OCI-LY7 (cell line): ENCODE measurements at regions not wholly inside any gene's neighbourhood (a gene's known extent, or its start where the extent isn't known, plus 50 kb on each side); places are given as distances from the start of the nearest gene placed in this dataset.

ENCODE experiments used
- BruUV-seq: library from RNA; stranded (reverse); fragments of 400-500 nt; replicated peaks from 2 replicates; lab custom pipeline; 2021; lab: Mats Ljungman, UMichigan
- CTCF ChIA-PET: fragments of 300-600 bp; sonication (Branson Sonifier 250); formaldehyde crosslinking; loops from one replicate; lab custom pipeline; 2022; ENCODE audit warnings: antibody characterized with exemption; ENCODE audit not compliant: unreplicated experiment; lab: Charles Lee
- POLR2A ChIA-PET: fragments of 300-600 bp; sonication (Branson Sonifier 250); formaldehyde crosslinking; loops from one replicate; lab custom pipeline; 2022; ENCODE audit warnings: antibody characterized with exemption; lab: Charles Lee
- DNase-seq: peaks from one replicate; pipeline ENCODE4 v3.0.0-alpha.2; 2015; ENCODE audit warnings: low spot score
- H2AFZ ChIP-seq: fragments of 200-600 bp; sonication (generic), shearing (Covaris generic); 2 replicates; pipeline ENCODE4 v1.6.1; 2014; ENCODE audit warnings: mild to moderate bottlenecking, antibody characterized with exemption, low read length, moderate library complexity
- H3K27ac ChIP-seq: fragments of 200-600 bp; sonication (generic); 2 replicates; pipeline ENCODE4 v1.5.1; 2014; ENCODE audit warnings: mixed run types, low read depth, mild to moderate bottlenecking, moderate library complexity, low read length, inconsistent platforms; ENCODE audit not compliant: poor library complexity, severe bottlenecking
- H3K36me3 ChIP-seq: fragments of 200-600 bp; sonication (generic); 2 replicates; pipeline ENCODE4 v1.6.1; 2014; ENCODE audit warnings: mild to moderate bottlenecking, antibody characterized with exemption, low read length, moderate library complexity, mixed read lengths; ENCODE audit not compliant: insufficient read depth
- H3K4me1 ChIP-seq: fragments of 200-600 bp; sonication (generic); 2 replicates; pipeline ENCODE4 v1.5.1; 2014; ENCODE audit warnings: mild to moderate bottlenecking, low read length; ENCODE audit not compliant: insufficient read depth, poor library complexity, severe bottlenecking
- H3K4me2 ChIP-seq: fragments of 200-600 bp; sonication (generic); 2 replicates; pipeline ENCODE4 v1.6.1; 2014; ENCODE audit warnings: mild to moderate bottlenecking, low read length
- H3K4me3 ChIP-seq: fragments of 200-600 bp; sonication (generic); 2 replicates; pipeline ENCODE4 v1.5.1; 2014; ENCODE audit warnings: mild to moderate bottlenecking, low read depth, low read length; ENCODE audit not compliant: poor library complexity, severe bottlenecking
- H3K79me2 ChIP-seq: fragments of 200-600 bp; sonication (generic); 2 replicates; pipeline ENCODE4 v1.6.1; 2016; ENCODE audit warnings: low read depth, mild to moderate bottlenecking, low read length, moderate library complexity, mixed read lengths; ENCODE audit not compliant: insufficient read depth
- H3K9me2 ChIP-seq: fragments of 200-600 bp; sonication (generic); 2 replicates; pipeline ENCODE4 v1.6.1; 2016; ENCODE audit warnings: mild to moderate bottlenecking, low read length, mixed read lengths; ENCODE audit not compliant: insufficient read depth
- H3K9me3 ChIP-seq: fragments of 200-600 bp; sonication (generic); 2 replicates; pipeline ENCODE4 v1.6.1; 2014; ENCODE audit warnings: mild to moderate bottlenecking, mixed run types, low read length, mixed read lengths
- H4K20me1 ChIP-seq: fragments of 200-600 bp; sonication (generic); 2 replicates; pipeline ENCODE4 v1.6.1; 2014; ENCODE audit warnings: mild to moderate bottlenecking, antibody characterized with exemption, low read length, moderate library complexity, mixed read lengths; ENCODE audit not compliant: insufficient read depth
- EZH2phosphoT487 ChIP-seq: fragments of 200-600 bp; sonication (generic); IDR thresholded peaks from 2 replicates; pipeline ENCODE4 v1.6.1; 2018; ENCODE audit warnings: low read depth, borderline replicate concordance, mild to moderate bottlenecking, mixed run types, antibody characterized with exemption, low read length, moderate library complexity, mixed read lengths
- intact Hi-C: fragments of 100-400 bp; cut with micrococcal nuclease; formaldehyde crosslinking; loops from one replicate; pipeline ENCODE4 v1.10.0; 2022; ENCODE audit not compliant: unreplicated experiment
- TF ChIP-seq, protein P1 (sequence below): fragments of 200-600 bp; sonication (generic); conservative IDR thresholded peaks from 2 replicates; pipeline ENCODE4 v1.5.1; 2014; ENCODE audit warnings: mild to moderate bottlenecking, antibody characterized with exemption, low read length, moderate library complexity, mixed read lengths

DNA sequence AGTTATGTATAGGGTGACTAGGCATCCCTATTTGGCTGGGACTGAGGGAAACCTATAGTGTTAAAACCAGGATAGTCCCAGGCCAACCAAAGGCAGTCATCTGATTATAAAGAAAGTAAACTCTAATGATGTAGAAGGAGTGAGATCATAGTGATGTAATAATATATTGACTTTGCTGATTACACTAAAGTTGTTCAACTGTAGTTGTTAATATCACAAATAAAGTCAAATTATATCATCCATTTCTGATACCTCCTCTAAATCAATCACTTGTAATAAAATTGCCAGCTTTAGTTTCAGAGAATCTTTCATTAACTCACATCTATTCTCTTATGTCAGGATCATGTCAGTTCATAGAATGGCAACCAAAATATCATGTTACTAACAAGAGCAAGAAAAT lies 98.6 kb downstream of the FOXB1 start:
- H3K79me2 ChIP-seq, result no peaks in the 10 kb centered on the region
- ChIA-PET POLR2A (no interaction called here), CTCF (no interaction called here)
- H3K4me2 ChIP-seq, result no peak overlapping the region
- no peak for DNase-seq
- H3K9me2 ChIP-seq, result no peaks in the 10 kb centered on the region
- H3K4me3 ChIP-seq, result no peak overlapping the region
- no peak overlapping the region for H2AFZ ChIP-seq
- H3K9me3 ChIP-seq, result no peaks in the 10 kb centered on the region
- no peaks in the 10 kb centered on the region for H3K36me3 ChIP-seq
- no peaks in the 10 kb centered on the region for H3K4me1 ChIP-seq
- BruUV-seq, result no TSS peak
- no peak overlapping the region for H3K27ac ChIP-seq
- H4K20me1 ChIP-seq, result no peaks in the 10 kb centered on the region
- TF ChIP-seq EZH2phosphoT487, result no peak
- TF ChIP-seq, protein P1, sequence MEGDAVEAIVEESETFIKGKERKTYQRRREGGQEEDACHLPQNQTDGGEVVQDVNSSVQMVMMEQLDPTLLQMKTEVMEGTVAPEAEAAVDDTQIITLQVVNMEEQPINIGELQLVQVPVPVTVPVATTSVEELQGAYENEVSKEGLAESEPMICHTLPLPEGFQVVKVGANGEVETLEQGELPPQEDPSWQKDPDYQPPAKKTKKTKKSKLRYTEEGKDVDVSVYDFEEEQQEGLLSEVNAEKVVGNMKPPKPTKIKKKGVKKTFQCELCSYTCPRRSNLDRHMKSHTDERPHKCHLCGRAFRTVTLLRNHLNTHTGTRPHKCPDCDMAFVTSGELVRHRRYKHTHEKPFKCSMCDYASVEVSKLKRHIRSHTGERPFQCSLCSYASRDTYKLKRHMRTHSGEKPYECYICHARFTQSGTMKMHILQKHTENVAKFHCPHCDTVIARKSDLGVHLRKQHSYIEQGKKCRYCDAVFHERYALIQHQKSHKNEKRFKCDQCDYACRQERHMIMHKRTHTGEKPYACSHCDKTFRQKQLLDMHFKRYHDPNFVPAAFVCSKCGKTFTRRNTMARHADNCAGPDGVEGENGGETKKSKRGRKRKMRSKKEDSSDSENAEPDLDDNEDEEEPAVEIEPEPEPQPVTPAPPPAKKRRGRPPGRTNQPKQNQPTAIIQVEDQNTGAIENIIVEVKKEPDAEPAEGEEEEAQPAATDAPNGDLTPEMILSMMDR, result no peak
- intact Hi-C loops, result loop anchor here (10.0 kb wide), 1 partner anchor 58 kb away; no protein-coding TSS in a partner anchor

DNA sequence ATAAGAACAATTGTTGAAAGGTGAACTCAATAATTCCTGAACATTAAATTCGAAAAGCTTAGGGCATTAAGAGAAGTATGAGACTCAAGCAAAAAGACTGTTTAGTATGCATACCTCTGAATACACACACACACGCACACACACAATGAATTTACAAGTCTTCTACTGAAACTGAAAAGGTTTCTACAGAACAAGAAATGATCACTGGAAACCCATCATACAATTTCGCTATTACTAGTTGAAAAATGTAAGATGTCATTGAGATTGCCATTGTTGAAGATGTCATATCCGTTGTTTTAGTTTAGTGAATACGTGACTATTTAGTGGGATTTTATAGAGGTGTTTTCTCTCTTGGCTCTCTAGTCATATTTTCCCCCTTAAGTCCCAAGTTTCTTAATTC lies 106.8 kb downstream of the FOXB1 start:
- POLR2A ChIA-PET, result no interaction called here
- Histone ChIP-seq H3K27ac (no peak overlapping the region), H3K4me3 (no peak overlapping the region), H3K36me3 (no peaks in the 10 kb centered on the region), H3K9me3 (no peaks in the 10 kb centered on the region), H4K20me1 (no peaks in the 10 kb centered on the region), H3K79me2 (no peaks in the 10 kb centered on the region), H3K4me2 (no peak overlapping the region), H3K9me2 (no peaks in the 10 kb centered on the region), H2AFZ (no peak overlapping the region), H3K4me1 (no peaks in the 10 kb centered on the region)
- no TSS peak for BruUV-seq
- no peak for TF ChIP-seq EZH2phosphoT487
- TF ChIP-seq, protein P1, result no peak
- no peak for DNase-seq
- intact Hi-C loops, result no loop called here
- CTCF ChIA-PET, result no interaction called here

DNA sequence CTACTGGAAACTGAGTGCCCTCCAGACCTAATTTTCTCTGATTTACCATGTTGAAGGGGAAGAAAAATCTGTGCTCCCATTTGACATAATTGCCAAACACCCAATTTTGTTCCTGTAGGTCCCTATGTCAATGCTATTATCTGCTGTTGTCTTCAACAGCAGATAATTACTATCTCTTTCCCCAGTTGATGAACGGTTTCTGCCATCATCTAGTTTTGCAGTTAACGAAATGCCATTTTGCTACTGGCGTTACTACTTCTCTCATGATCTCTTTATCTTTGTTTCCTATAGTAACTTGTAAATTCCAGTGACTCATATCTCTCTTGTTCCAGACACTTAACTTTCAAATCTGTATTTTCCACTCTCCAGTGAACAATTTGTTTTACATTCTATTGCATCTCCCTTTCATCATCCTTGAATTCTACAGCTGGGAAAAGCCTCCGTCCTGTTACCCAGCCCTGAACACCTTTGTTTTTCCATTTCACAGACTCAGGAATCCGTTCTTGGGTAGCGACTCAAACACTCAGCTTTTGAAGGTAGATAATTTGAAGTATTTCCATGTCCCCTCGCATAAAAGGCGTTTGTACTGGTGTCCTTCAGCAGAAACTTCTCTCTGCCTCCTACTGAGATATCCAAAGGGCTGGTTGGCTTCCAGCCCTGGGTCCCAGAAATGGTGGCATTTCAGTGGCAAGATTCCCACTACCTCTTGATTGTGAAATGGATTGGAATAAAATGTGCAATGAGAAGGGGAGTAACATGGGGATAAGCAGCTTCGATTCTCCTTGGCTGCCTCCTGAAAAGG lies 111.7 kb downstream of the FOXB1 start:
- H4K20me1 ChIP-seq, result no peaks in the 10 kb centered on the region
- no peaks in the 10 kb centered on the region for H3K9me3 ChIP-seq
- DNase-seq, result no peak
- H3K79me2 ChIP-seq, result no peaks in the 10 kb centered on the region
- no peaks in the 10 kb centered on the region for H3K4me1 ChIP-seq
- BruUV-seq, result no TSS peak
- ChIA-PET POLR2A (interaction anchor here (0.7 to 1.2 kb wide), 3 partner anchors 10 to 399 kb away, joined by 3 to 4 read pairs (median 3); no protein-coding TSS in a partner anchor), CTCF (no interaction called here)
- no peaks in the 10 kb centered on the region for H3K36me3 ChIP-seq
- no peak overlapping the region for H3K27ac ChIP-seq
- TF ChIP-seq, protein P1, result no peak
- no peak for TF ChIP-seq EZH2phosphoT487
- H3K9me2 ChIP-seq, result no peaks in the 10 kb centered on the region
- no peak overlapping the region for H3K4me2 ChIP-seq
- intact Hi-C loops, result no loop called here
- H2AFZ ChIP-seq, result no peak overlapping the region
- H3K4me3 ChIP-seq, result no peak overlapping the region
